ENCODE measurements at regions not wholly inside any gene's neighbourhood (a gene's known extent, or its start where the extent isn't known, plus 50 kb on each side); places are given as distances from the start of the nearest gene placed in this dataset.

- H3K4me3 ChIP-seq (ENCODE audit: low read length), result no peak overlapping the region
- no peaks in the 10 kb centered on the region for H3K79me2 ChIP-seq (ENCODE audit: low read length)
- no peaks in the 10 kb centered on the region for H3K9me3 ChIP-seq (ENCODE audit: insufficient read depth, low read length)
- peaks cover 7% of the 10 kb centered on the region; the same call in 1 of the 2 replicates for H3K4me1 ChIP-seq (ENCODE audit: low read length)
- H3K27ac ChIP-seq (ENCODE audit: low read length), result no peak overlapping the region
- H3K9ac ChIP-seq (ENCODE audit: low read length), result no peak overlapping the region
- no peak for TF ChIP-seq EZH2phosphoT487 (IDR thresholded peaks at IDR 0.05; ENCODE audit: low read depth)
- TF ChIP-seq, protein P1, sequence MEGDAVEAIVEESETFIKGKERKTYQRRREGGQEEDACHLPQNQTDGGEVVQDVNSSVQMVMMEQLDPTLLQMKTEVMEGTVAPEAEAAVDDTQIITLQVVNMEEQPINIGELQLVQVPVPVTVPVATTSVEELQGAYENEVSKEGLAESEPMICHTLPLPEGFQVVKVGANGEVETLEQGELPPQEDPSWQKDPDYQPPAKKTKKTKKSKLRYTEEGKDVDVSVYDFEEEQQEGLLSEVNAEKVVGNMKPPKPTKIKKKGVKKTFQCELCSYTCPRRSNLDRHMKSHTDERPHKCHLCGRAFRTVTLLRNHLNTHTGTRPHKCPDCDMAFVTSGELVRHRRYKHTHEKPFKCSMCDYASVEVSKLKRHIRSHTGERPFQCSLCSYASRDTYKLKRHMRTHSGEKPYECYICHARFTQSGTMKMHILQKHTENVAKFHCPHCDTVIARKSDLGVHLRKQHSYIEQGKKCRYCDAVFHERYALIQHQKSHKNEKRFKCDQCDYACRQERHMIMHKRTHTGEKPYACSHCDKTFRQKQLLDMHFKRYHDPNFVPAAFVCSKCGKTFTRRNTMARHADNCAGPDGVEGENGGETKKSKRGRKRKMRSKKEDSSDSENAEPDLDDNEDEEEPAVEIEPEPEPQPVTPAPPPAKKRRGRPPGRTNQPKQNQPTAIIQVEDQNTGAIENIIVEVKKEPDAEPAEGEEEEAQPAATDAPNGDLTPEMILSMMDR (IDR thresholded peaks at IDR 0.05; ENCODE audit: low read depth, low read length), result no peak
- no peaks in the 10 kb centered on the region for H3K36me3 ChIP-seq (replicated peaks; ENCODE audit: low read depth, low read length)
- H3K27me3 ChIP-seq (ENCODE audit: low read depth, low read length), result no peaks in the 10 kb centered on the region; the same call in 1 of the 2 replicates
- no peaks in the 10 kb centered on the region for H4K20me1 ChIP-seq (ENCODE audit: insufficient read depth, low read length)
- H3K4me2 ChIP-seq (ENCODE audit: low read length), result peak overlapping the region; percentile 40
- H2AFZ ChIP-seq (ENCODE audit: low read depth, low read length), result no peak overlapping the region
Measured at GRCh38 chr2:36147670-36148390, 207.7 kb upstream of the CRIM1 start.

DNA sequence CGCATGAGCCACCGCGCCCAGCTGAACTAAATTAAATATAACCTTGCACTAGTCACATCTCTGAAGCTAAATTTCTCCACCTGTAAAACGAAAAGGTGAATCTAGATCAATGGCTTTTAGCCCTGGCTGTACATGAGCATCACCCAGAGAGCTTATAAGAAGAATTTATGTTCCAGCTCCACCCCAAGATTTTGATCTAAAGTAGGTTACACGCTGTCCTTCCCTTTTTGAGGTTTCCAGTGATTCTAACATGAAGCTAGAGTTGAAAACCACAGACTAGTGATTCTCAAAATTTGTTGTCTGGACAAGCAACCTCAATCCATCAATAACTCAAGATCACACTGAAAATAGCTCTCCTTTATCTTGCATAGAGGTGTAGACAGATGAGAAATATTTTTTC, 208.8 kb upstream of the CRIM1 start:
- no peaks in the 10 kb centered on the region for H3K79me2 ChIP-seq (ENCODE audit: low read length)
- H3K4me2 ChIP-seq (ENCODE audit: low read length), result no peak overlapping the region
- H3K36me3 ChIP-seq (replicated peaks; ENCODE audit: low read depth, low read length), result no peaks in the 10 kb centered on the region
- no peaks in the 10 kb centered on the region for H3K9me3 ChIP-seq (ENCODE audit: insufficient read depth, low read length)
- no peaks in the 10 kb centered on the region for H4K20me1 ChIP-seq (ENCODE audit: insufficient read depth, low read length)
- no peak overlapping the region for H2AFZ ChIP-seq (ENCODE audit: low read depth, low read length)
- H3K27ac ChIP-seq (ENCODE audit: low read length), result no peak overlapping the region
- no peak overlapping the region for H3K9ac ChIP-seq (ENCODE audit: low read length)
- no peak for TF ChIP-seq EZH2phosphoT487 (IDR thresholded peaks at IDR 0.05; ENCODE audit: low read depth)
- TF ChIP-seq, protein P1 (IDR thresholded peaks at IDR 0.05; ENCODE audit: low read depth, low read length), result no peak
- no peaks in the 10 kb centered on the region; the same call in 1 of the 2 replicates for H3K27me3 ChIP-seq (ENCODE audit: low read depth, low read length)
- H3K4me1 ChIP-seq (ENCODE audit: low read length), result peaks cover 7% of the 10 kb centered on the region; the same call in 1 of the 2 replicates
- no peak overlapping the region for H3K4me3 ChIP-seq (ENCODE audit: low read length)

DNA sequence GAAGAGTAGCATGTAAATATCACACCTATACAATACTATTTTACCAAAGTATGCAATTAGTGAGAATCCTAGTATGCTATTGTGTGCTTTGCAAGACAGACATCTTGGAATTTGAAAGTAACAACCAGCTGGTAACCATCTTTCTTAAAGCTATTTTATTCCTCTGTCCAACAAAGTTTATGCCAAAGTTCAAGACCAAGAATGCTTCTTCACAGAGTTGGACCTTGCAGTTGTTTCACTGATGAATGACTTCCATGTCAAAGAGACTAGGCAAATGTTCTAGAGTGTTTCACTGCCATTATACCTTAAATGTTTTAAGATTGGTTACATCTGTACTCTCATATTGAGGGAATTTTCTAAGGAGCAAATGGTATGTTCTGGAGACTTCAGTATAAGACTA, 215.2 kb upstream of the CRIM1 start:
- TF ChIP-seq, protein P1 (IDR thresholded peaks at IDR 0.05; ENCODE audit: low read depth, low read length), result no peak
- H3K4me3 ChIP-seq (ENCODE audit: low read length), result no peak overlapping the region

DNA sequence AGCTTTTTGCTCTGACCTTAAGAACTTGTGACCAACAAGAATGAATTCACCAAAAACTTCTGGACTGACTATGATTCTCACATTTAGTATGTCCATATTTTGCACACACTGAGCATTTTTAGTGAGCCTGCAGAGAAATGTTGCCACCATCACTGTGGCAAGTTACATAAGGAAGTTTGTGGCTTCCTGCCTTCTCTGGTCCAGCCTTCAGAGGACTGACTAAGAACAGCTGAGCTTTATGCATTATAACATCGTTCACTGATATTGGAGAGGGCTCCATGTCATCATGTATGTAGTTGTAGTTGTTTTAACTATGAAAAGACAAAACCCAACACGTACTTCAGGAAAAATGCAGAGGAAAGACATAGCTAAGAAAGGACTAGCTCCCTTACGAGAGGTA, 218.0 kb upstream of the CRIM1 start:
- Histone ChIP-seq H3K79me2 (ENCODE audit: low read length) (no peaks in the 10 kb centered on the region), H4K20me1 (ENCODE audit: insufficient read depth, low read length) (no peaks in the 10 kb centered on the region), H2AFZ (ENCODE audit: low read depth, low read length) (no peak overlapping the region), H3K4me2 (ENCODE audit: low read length) (no peak overlapping the region), H3K4me1 (ENCODE audit: low read length) (no peaks in the 10 kb centered on the region), H3K4me3 (ENCODE audit: low read length) (no peak overlapping the region), H3K36me3 (replicated peaks; ENCODE audit: low read depth, low read length) (no peaks in the 10 kb centered on the region), H3K9me3 (ENCODE audit: insufficient read depth, low read length) (no peaks in the 10 kb centered on the region), H3K27ac (ENCODE audit: low read length) (no peak overlapping the region), H3K9ac (ENCODE audit: low read length) (no peak overlapping the region), H3K27me3 (ENCODE audit: low read depth, low read length) (no peaks in the 10 kb centered on the region)
- TF ChIP-seq, protein P1 (IDR thresholded peaks at IDR 0.05; ENCODE audit: low read depth, low read length), result no peak
- no peak for TF ChIP-seq EZH2phosphoT487 (IDR thresholded peaks at IDR 0.05; ENCODE audit: low read depth)

More for the DNA sequence above, 215.2 kb upstream of the CRIM1 start:
- no peak overlapping the region for H3K9ac ChIP-seq (ENCODE audit: low read length)
- no peaks in the 10 kb centered on the region for H3K27me3 ChIP-seq (ENCODE audit: low read depth, low read length)
- H2AFZ ChIP-seq (ENCODE audit: low read depth, low read length), result no peak overlapping the region
- H3K4me1 ChIP-seq (ENCODE audit: low read length), result no peaks in the 10 kb centered on the region
- H4K20me1 ChIP-seq (ENCODE audit: insufficient read depth, low read length), result no peaks in the 10 kb centered on the region
- H3K79me2 ChIP-seq (ENCODE audit: low read length), result no peaks in the 10 kb centered on the region
- no peak overlapping the region for H3K4me2 ChIP-seq (ENCODE audit: low read length)
- no peaks in the 10 kb centered on the region for H3K9me3 ChIP-seq (ENCODE audit: insufficient read depth, low read length)
- H3K27ac ChIP-seq (ENCODE audit: low read length), result no peak overlapping the region
- no peaks in the 10 kb centered on the region for H3K36me3 ChIP-seq (replicated peaks; ENCODE audit: low read depth, low read length)

Measured in OCI-LY3 (cell line).